OCI-LY7 (cell line): ENCODE measurements at regions not wholly inside any gene's neighbourhood (a gene's known extent, or its start where the extent isn't known, plus 50 kb on each side); places are given as distances from the start of the nearest gene placed in this dataset.

Source experiments
- EZH2phosphoT487 ChIP-seq: fragments of 200-600 bp; sonication (generic); IDR thresholded peaks from 2 replicates; pipeline ENCODE4 v1.6.1; 2018; ENCODE audit warnings: low read depth, borderline replicate concordance, mild to moderate bottlenecking, mixed run types, antibody characterized with exemption, low read length, moderate library complexity, mixed read lengths
- TF ChIP-seq, protein P1 (sequence below): fragments of 200-600 bp; sonication (generic); conservative IDR thresholded peaks from 2 replicates; pipeline ENCODE4 v1.5.1; 2014; ENCODE audit warnings: mild to moderate bottlenecking, antibody characterized with exemption, low read length, moderate library complexity, mixed read lengths

DNA sequence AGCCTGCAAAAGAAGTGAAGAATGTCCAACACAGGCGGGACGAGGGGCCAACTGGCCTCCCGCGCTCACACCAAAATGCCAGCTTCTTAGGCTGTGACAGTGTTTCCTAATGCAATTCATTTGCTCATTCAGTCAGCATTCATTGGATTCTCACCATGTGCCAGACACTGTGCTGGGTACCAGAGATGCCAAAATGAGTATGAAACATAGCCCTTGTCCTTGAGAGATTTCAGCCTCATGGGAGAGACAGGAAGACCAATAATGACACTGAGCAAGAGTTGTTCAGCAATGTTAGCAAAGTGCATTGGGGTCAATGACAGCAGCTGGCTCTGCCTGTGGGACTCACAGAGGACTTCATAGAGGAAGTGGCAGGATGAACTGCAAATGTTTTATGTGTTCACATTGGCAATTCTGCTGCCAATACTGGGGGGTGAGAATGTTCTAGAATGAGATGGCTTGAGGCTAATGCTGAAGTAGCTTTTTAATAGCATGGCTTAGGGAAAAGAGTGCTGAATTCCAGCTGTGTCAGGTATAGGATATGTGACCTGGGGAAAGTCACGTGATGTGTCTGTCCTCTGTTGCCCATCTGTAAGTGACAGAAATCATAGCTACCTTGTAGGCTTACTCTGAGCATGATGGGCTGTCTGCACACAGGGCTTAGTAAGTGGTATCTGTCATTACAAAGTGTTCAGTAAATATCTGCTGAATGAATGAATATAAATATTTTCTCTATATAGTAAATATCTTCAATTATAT is 58.3 kb upstream of the KIF26B start:
- TF ChIP-seq, protein P1, sequence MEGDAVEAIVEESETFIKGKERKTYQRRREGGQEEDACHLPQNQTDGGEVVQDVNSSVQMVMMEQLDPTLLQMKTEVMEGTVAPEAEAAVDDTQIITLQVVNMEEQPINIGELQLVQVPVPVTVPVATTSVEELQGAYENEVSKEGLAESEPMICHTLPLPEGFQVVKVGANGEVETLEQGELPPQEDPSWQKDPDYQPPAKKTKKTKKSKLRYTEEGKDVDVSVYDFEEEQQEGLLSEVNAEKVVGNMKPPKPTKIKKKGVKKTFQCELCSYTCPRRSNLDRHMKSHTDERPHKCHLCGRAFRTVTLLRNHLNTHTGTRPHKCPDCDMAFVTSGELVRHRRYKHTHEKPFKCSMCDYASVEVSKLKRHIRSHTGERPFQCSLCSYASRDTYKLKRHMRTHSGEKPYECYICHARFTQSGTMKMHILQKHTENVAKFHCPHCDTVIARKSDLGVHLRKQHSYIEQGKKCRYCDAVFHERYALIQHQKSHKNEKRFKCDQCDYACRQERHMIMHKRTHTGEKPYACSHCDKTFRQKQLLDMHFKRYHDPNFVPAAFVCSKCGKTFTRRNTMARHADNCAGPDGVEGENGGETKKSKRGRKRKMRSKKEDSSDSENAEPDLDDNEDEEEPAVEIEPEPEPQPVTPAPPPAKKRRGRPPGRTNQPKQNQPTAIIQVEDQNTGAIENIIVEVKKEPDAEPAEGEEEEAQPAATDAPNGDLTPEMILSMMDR: no peak
- TF ChIP-seq EZH2phosphoT487: no peak
